Uterus (tissue), 2 donors: ENCODE measurements at regions not wholly inside any gene's neighbourhood (a gene's known extent, or its start where the extent isn't known, plus 50 kb on each side); places are given as distances from the start of the nearest gene placed in this dataset.

Experiments used
- CTCF ChIP-seq, 4 experiments: fragments of 200-600 bp in 2 of 4; fragments of 450-650 bp in 2 of 4; sonication (generic) in 2 of 4; IDR thresholded peaks; one replicate each; pipeline ENCODE4 v1.5.1; 2016 to 2019; ENCODE audit warnings: antibody characterized with exemption in 4 of 4, mild to moderate bottlenecking in 2 of 4, moderate library complexity in 1 of 4
- POLR2A ChIP-seq, 2 donors: fragments of 450-650 bp; IDR thresholded peaks; one replicate each; pipeline ENCODE4 v1.6.1; 2016; ENCODE audit warnings: antibody characterized with exemption in 2 of 2, mild to moderate bottlenecking in 1 of 2, moderate library complexity in 1 of 2

GRCh38 chr14:38931969-38932652 lies 170.9 kb downstream of the SEC23A start:
- TF ChIP-seq CTCF (IDR thresholded peaks at IDR 0.05) (no peak), POLR2A (IDR thresholded peaks at IDR 0.05) (no peak)
